ENCODE measurements at regions not wholly inside any gene's neighbourhood (a gene's known extent, or its start where the extent isn't known, plus 50 kb on each side); places are given as distances from the start of the nearest gene placed in this dataset.
A peak's percentile ranks its signal among the peaks of the same experiment; 100 is the strongest.

DNA sequence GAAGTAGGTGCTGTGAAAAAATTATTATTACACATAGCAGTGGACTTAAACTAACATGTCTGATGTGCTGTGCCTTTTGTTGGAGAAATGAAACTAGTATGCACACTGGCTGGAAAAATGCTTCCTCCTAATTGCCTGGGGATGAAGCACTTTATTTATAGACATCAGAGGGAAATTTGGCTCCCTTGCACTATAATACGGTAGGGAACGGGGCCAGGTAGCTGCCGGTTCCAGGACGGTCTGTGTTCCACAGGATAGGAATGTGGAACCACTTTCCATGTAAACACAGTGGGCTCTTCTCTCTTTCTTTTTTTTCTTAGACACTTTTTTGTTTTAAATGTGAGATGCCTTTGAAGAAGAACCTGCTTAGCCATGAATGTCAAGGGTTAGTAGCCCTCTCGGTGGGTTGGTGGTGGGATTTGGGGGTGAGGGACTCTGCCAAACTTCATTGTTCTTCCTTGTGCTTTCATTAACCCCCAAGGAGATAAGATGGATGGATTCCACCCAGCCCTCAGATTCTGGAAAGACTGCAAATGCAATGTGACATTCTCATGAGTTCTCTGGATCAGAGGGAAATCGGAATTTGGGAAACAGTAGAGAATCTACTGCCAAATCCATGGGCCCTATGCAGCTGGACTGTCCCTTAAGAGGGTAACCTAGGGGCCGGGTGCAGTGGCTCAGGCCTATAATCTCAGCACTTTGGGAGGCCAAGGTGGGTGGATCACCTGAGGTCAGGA, 58.0 kb upstream of the GSC start:
- TF ChIP-seq, protein P1, sequence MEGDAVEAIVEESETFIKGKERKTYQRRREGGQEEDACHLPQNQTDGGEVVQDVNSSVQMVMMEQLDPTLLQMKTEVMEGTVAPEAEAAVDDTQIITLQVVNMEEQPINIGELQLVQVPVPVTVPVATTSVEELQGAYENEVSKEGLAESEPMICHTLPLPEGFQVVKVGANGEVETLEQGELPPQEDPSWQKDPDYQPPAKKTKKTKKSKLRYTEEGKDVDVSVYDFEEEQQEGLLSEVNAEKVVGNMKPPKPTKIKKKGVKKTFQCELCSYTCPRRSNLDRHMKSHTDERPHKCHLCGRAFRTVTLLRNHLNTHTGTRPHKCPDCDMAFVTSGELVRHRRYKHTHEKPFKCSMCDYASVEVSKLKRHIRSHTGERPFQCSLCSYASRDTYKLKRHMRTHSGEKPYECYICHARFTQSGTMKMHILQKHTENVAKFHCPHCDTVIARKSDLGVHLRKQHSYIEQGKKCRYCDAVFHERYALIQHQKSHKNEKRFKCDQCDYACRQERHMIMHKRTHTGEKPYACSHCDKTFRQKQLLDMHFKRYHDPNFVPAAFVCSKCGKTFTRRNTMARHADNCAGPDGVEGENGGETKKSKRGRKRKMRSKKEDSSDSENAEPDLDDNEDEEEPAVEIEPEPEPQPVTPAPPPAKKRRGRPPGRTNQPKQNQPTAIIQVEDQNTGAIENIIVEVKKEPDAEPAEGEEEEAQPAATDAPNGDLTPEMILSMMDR (IDR thresholded peaks at IDR 0.05), result no peak
- TF ChIP-seq POLR2A (IDR thresholded peaks at IDR 0.05) (no peak), POLR2AphosphoS5 (IDR thresholded peaks at IDR 0.05) (peak in 3 of 4 donors; percentile 54 to 70 (median 69))
